ENCODE measurements at regions not wholly inside any gene's neighbourhood (a gene's known extent, or its start where the extent isn't known, plus 50 kb on each side); places are given as distances from the start of the nearest gene placed in this dataset.

GRCh38 chr2:220127311-220127710 lies 499.9 kb downstream of the SLC4A3 start:
- H2AFZ ChIP-seq (ENCODE audit: low read depth, low read length), result no peak overlapping the region

GRCh38 chr2:220127876-220128275 lies 500.4 kb downstream of the SLC4A3 start:
- Histone ChIP-seq H3K36me3 (ENCODE audit: insufficient read depth, low read length) (no peaks in the 10 kb centered on the region), H3K27ac (ENCODE audit: low read length) (no peak overlapping the region), H3K27me3 (ENCODE audit: insufficient read depth, low read depth, low read length) (no peaks in the 10 kb centered on the region), H3K9ac (ENCODE audit: low read length) (no peak overlapping the region), H3K9me2 (ENCODE audit: insufficient read depth, low read length) (no peaks in the 10 kb centered on the region), H3F3A (ENCODE audit: insufficient read depth, low read length, poor library complexity, severe bottlenecking) (no peaks in the 10 kb centered on the region), H3K9me3 (ENCODE audit: low read length) (peaks cover 7% of the 10 kb centered on the region), H4K20me1 (ENCODE audit: insufficient read depth) (no peaks in the 10 kb centered on the region), H2AFZ (ENCODE audit: low read depth, low read length) (no peak overlapping the region), H3K4me2 (ENCODE audit: low read length) (no peak overlapping the region), H3K79me2 (replicated peaks; ENCODE audit: insufficient read depth, low read length) (no peaks in the 10 kb centered on the region), H3K4me3 (ENCODE audit: low read length) (no peak overlapping the region)
- TF ChIP-seq RAD21 (conservative IDR thresholded peaks at IDR 0.05), result no peak
- TF ChIP-seq SMC3 (conservative IDR thresholded peaks at IDR 0.05; ENCODE audit: poor library complexity), result no peak
- TF ChIP-seq MXI1 (conservative IDR thresholded peaks at IDR 0.05; ENCODE audit: poor library complexity, severe bottlenecking), result no peak
- no peak for TF ChIP-seq REST (IDR thresholded peaks at IDR 0.05; ENCODE audit: borderline replicate concordance)

More at GRCh38 chr2:220127311-220127710, 499.9 kb downstream of the SLC4A3 start:
- Histone ChIP-seq H3K4me2 (ENCODE audit: low read length) (no peak overlapping the region), H4K20me1 (ENCODE audit: insufficient read depth) (no peaks in the 10 kb centered on the region), H3K9me3 (ENCODE audit: low read length) (peaks cover 7% of the 10 kb centered on the region), H3K9ac (ENCODE audit: low read length) (no peak overlapping the region), H3K4me3 (ENCODE audit: low read length) (no peak overlapping the region), H3K79me2 (replicated peaks; ENCODE audit: insufficient read depth, low read length) (no peaks in the 10 kb centered on the region), H3F3A (ENCODE audit: insufficient read depth, low read length, poor library complexity, severe bottlenecking) (no peaks in the 10 kb centered on the region), H3K27me3 (ENCODE audit: insufficient read depth, low read depth, low read length) (no peaks in the 10 kb centered on the region), H3K36me3 (ENCODE audit: insufficient read depth, low read length) (no peaks in the 10 kb centered on the region), H3K27ac (ENCODE audit: low read length) (no peak overlapping the region), H3K9me2 (ENCODE audit: insufficient read depth, low read length) (no peaks in the 10 kb centered on the region)
- no peak for TF ChIP-seq MXI1 (conservative IDR thresholded peaks at IDR 0.05; ENCODE audit: poor library complexity, severe bottlenecking)

DNA sequence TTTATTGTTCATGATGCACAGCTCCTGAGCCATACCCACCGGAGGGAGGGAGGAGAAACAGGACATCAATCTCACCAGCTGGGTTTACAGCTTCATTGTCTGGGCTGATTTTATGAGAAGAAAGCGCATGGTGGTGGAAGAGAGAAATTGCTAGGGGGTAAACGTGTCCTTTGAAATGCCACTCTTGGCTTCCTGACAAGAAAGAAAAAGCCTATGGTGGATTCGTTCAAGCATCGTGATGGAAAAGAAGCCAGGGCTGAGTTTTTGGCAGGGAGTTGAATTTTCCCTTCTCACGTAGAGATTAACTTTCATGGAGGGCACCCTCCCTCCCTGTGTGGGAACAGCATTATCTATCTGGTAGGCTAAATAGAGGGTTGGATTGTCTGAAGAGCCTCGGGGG lies 502.0 kb downstream of the SLC4A3 start:
- TF ChIP-seq EP300 (conservative IDR thresholded peaks at IDR 0.05; ENCODE audit: poor library complexity, severe bottlenecking) (no peak), SMC3 (conservative IDR thresholded peaks at IDR 0.05; ENCODE audit: poor library complexity) (no peak), EZH2 (IDR thresholded peaks at IDR 0.05; ENCODE audit: borderline replicate concordance, insufficient read depth, low read length, poor library complexity, severe bottlenecking) (no peak), RAD21 (conservative IDR thresholded peaks at IDR 0.05) (no peak), POLR2AphosphoS5 (IDR thresholded peaks at IDR 0.05) (no peak), TAF1 (IDR thresholded peaks at IDR 0.05; ENCODE audit: low read depth) (no peak), MXI1 (conservative IDR thresholded peaks at IDR 0.05; ENCODE audit: poor library complexity, severe bottlenecking) (no peak), REST (IDR thresholded peaks at IDR 0.05; ENCODE audit: borderline replicate concordance) (no peak)
- TF ChIP-seq, protein P1, sequence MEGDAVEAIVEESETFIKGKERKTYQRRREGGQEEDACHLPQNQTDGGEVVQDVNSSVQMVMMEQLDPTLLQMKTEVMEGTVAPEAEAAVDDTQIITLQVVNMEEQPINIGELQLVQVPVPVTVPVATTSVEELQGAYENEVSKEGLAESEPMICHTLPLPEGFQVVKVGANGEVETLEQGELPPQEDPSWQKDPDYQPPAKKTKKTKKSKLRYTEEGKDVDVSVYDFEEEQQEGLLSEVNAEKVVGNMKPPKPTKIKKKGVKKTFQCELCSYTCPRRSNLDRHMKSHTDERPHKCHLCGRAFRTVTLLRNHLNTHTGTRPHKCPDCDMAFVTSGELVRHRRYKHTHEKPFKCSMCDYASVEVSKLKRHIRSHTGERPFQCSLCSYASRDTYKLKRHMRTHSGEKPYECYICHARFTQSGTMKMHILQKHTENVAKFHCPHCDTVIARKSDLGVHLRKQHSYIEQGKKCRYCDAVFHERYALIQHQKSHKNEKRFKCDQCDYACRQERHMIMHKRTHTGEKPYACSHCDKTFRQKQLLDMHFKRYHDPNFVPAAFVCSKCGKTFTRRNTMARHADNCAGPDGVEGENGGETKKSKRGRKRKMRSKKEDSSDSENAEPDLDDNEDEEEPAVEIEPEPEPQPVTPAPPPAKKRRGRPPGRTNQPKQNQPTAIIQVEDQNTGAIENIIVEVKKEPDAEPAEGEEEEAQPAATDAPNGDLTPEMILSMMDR (IDR thresholded peaks at IDR 0.05; ENCODE audit: poor library complexity, severe bottlenecking), result no peak
- H3F3A ChIP-seq (ENCODE audit: insufficient read depth, low read length, poor library complexity, severe bottlenecking), result no peaks in the 10 kb centered on the region
- H3K4me2 ChIP-seq (ENCODE audit: low read length), result no peak overlapping the region
- no peaks in the 10 kb centered on the region for H3K36me3 ChIP-seq (ENCODE audit: insufficient read depth, low read length)
- no peaks in the 10 kb centered on the region for H4K20me1 ChIP-seq (ENCODE audit: insufficient read depth)
- H3K27ac ChIP-seq (ENCODE audit: low read length), result no peak overlapping the region
- H3K27me3 ChIP-seq (ENCODE audit: insufficient read depth, low read depth, low read length), result no peaks in the 10 kb centered on the region
- no peak overlapping the region for H3K9ac ChIP-seq (ENCODE audit: low read length)
- no peaks in the 10 kb centered on the region for H3K9me2 ChIP-seq (ENCODE audit: insufficient read depth, low read length)
- H2AFZ ChIP-seq (ENCODE audit: low read depth, low read length), result no peak overlapping the region
- no peaks in the 10 kb centered on the region for H3K79me2 ChIP-seq (replicated peaks; ENCODE audit: insufficient read depth, low read length)
- H3K9me3 ChIP-seq (ENCODE audit: low read length), result peaks cover 7% of the 10 kb centered on the region
- no peak overlapping the region for H3K4me3 ChIP-seq (ENCODE audit: low read length)
